K562 (cell line): ENCODE measurements at regions not wholly inside any gene's neighbourhood (a gene's known extent, or its start where the extent isn't known, plus 50 kb on each side); places are given as distances from the start of the nearest gene placed in this dataset.
A peak's percentile ranks its signal among the peaks of the same experiment; 100 is the strongest.

Source experiments
- FIP1L1 ChIP-seq: fragments of 200-400 bp; formaldehyde crosslinking; IDR thresholded peaks from 2 replicates; pipeline ENCODE4 v1.6.1; 2018; ENCODE audit warnings: mild to moderate bottlenecking, low read depth, low read length; ENCODE audit not compliant: poor library complexity, severe bottlenecking
- FUS ChIP-seq: fragments of 200-400 bp; formaldehyde crosslinking; optimal IDR thresholded peaks from 2 replicates; pipeline ENCODE3; 2017; ENCODE audit warnings: low read depth, low read length
- HIVEP1 ChIP-seq: fragments of 250-450 bp; sonication (Bioruptor Pico); IDR thresholded peaks from 2 replicates; pipeline ENCODE4 v1.4.0; 2020; ENCODE audit warnings: mild to moderate bottlenecking
- NFIX ChIP-seq: fragments of 250-450 bp; sonication (Bioruptor Pico); IDR thresholded peaks from 2 replicates; pipeline ENCODE4 v1.4.0; 2020; ENCODE audit warnings: low read depth, mild to moderate bottlenecking, moderate library complexity
- PML ChIP-seq: IDR thresholded peaks from 2 replicates; pipeline ENCODE4 v1.6.1; 2012; ENCODE audit warnings: low read length, inconsistent platforms
- POLR3G ChIP-seq: IDR thresholded peaks from 2 replicates; pipeline ENCODE4 v1.6.1; 2011; ENCODE audit not compliant: insufficient read length, insufficient replicate concordance; ENCODE audit errors: extremely low read depth
- ZNF24 ChIP-seq: fragments of 450-650 bp; IDR thresholded peaks from 2 replicates; pipeline ENCODE4 v1.6.1; 2016
- TF ChIP-seq, protein P1 (sequence below), 2 experiments: IDR thresholded peaks; 2 replicates each; pipeline ENCODE4 v1.6.1; 2011; ENCODE audit warnings: borderline replicate concordance in 1 of 2, control low read depth in 1 of 2, low read depth in 1 of 2, low read length in 1 of 2, mild to moderate bottlenecking in 1 of 2, mixed read lengths in 1 of 2, moderate library complexity in 1 of 2; ENCODE audit not compliant: insufficient read depth in 1 of 2, insufficient read length in 1 of 2, poor library complexity in 1 of 2, severe bottlenecking in 1 of 2; ENCODE audit errors: extremely low read depth in 1 of 2
- TF ChIP-seq, protein P2 (sequence below): IDR thresholded peaks from 3 replicates; pipeline ENCODE4 v1.6.1; 2011; ENCODE audit warnings: borderline replicate concordance, mild to moderate bottlenecking, moderate library complexity; ENCODE audit not compliant: insufficient read length; ENCODE audit errors: extremely low read depth
- TF ChIP-seq, protein P3 (sequence below), 2 experiments: fragments of 450-650 bp in 1 of 2; sonication (generic) in 1 of 2; formaldehyde crosslinking in 1 of 2; IDR thresholded peaks in 1 of 2; conservative IDR thresholded peaks in 1 of 2; 2 replicates each; pipeline versions ENCODE4 v1.6.1 to v1.8.1; 2016 to 2023; ENCODE audit warnings: mild to moderate bottlenecking in 2 of 2, moderate library complexity in 2 of 2, inconsistent platforms in 1 of 2, missing genetic modification reagents in 1 of 2

DNA sequence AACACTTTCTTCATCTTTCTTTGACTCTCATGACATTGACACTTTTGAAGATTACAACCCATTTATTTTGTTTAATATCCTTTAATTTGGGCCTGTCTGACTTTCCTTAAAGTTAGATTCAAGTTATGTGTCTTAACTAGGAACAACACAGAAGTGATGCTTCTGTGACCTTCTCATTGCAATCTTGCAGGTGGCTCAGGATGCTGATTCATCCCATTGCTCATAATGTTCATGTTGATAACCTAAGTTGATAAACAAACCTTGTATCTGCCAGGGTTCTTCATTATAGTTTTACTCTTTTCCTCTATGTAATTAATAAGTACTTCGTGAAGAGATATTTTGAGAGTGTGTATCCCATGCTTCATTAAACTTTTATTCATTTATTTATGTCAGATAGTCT lies 107.2 kb upstream of the SHB start (continued):
- TF ChIP-seq POLR3G (no peak), FUS (no peak), HIVEP1 (CRISPR knock-in tag) (no peak), PML (no peak), NFIX (CRISPR knock-in tag) (no peak), ZNF24 (no peak), FIP1L1 (no peak)
- TF ChIP-seq, protein P1, sequence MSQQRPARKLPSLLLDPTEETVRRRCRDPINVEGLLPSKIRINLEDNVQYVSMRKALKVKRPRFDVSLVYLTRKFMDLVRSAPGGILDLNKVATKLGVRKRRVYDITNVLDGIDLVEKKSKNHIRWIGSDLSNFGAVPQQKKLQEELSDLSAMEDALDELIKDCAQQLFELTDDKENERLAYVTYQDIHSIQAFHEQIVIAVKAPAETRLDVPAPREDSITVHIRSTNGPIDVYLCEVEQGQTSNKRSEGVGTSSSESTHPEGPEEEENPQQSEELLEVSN (IDR thresholded peaks at IDR 0.05; ENCODE audit: borderline replicate concordance in 1 of 2, extremely low read depth in 1 of 2, insufficient read depth in 1 of 2, insufficient read length in 1 of 2, low read depth in 1 of 2, low read length in 1 of 2, poor library complexity in 1 of 2, severe bottlenecking in 1 of 2): no peak
- TF ChIP-seq, protein P2, sequence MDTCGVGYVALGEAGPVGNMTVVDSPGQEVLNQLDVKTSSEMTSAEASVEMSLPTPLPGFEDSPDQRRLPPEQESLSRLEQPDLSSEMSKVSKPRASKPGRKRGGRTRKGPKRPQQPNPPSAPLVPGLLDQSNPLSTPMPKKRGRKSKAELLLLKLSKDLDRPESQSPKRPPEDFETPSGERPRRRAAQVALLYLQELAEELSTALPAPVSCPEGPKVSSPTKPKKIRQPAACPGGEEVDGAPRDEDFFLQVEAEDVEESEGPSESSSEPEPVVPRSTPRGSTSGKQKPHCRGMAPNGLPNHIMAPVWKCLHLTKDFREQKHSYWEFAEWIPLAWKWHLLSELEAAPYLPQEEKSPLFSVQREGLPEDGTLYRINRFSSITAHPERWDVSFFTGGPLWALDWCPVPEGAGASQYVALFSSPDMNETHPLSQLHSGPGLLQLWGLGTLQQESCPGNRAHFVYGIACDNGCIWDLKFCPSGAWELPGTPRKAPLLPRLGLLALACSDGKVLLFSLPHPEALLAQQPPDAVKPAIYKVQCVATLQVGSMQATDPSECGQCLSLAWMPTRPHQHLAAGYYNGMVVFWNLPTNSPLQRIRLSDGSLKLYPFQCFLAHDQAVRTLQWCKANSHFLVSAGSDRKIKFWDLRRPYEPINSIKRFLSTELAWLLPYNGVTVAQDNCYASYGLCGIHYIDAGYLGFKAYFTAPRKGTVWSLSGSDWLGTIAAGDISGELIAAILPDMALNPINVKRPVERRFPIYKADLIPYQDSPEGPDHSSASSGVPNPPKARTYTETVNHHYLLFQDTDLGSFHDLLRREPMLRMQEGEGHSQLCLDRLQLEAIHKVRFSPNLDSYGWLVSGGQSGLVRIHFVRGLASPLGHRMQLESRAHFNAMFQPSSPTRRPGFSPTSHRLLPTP: no peak
- TF ChIP-seq, protein P3, sequence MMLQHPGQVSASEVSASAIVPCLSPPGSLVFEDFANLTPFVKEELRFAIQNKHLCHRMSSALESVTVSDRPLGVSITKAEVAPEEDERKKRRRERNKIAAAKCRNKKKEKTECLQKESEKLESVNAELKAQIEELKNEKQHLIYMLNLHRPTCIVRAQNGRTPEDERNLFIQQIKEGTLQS (IDR thresholded peaks at IDR 0.05): peak; percentile 10; the same call in 1 of the 2 replicates
- TF ChIP-seq, protein P3 (CRISPR knock-in tag; conservative IDR thresholded peaks at IDR 0.05): no peak
